ENCODE measurements at regions not wholly inside any gene's neighbourhood (a gene's known extent, or its start where the extent isn't known, plus 50 kb on each side); places are given as distances from the start of the nearest gene placed in this dataset.

DNA sequence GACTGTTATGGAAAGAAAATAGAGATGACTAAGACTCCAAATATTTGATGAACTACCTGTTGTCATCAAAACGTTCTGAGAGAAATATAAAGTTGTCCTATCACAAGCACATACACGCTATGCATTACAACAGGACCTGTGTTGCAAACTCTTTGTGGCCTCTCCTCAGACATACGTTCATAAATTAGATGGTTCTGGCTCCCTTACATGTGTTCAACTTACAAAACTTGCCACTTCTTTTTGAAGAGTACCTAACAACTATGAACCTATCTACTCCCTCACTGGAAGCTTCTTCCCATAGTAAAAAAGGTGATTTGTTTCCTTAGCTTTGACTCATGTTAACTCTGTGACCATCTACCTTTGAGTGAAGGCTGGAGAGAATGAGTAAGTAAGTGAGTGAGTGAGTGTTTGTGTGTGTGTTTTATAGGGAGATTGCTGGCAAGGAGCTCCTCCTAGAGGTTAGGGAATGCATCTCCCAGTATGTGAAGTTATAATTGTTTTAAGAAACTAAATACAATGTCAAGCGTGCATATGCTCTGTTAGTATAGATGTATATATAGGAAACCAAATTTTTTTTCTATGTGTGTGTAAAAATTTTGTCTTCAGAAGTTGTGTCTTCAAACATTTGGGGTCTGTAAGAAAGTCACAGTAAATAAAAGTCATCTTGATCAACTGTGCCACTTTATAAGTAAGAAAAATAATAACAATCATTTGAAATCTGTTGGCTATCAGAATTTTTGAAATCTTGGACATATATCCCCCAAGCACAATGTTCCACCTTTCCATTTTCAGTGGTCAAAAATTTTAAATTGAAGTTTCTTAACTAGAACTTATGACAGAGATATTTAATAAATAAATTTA lies 1211.1 kb upstream of the GJE1 start:
- TF ChIP-seq, protein P1, sequence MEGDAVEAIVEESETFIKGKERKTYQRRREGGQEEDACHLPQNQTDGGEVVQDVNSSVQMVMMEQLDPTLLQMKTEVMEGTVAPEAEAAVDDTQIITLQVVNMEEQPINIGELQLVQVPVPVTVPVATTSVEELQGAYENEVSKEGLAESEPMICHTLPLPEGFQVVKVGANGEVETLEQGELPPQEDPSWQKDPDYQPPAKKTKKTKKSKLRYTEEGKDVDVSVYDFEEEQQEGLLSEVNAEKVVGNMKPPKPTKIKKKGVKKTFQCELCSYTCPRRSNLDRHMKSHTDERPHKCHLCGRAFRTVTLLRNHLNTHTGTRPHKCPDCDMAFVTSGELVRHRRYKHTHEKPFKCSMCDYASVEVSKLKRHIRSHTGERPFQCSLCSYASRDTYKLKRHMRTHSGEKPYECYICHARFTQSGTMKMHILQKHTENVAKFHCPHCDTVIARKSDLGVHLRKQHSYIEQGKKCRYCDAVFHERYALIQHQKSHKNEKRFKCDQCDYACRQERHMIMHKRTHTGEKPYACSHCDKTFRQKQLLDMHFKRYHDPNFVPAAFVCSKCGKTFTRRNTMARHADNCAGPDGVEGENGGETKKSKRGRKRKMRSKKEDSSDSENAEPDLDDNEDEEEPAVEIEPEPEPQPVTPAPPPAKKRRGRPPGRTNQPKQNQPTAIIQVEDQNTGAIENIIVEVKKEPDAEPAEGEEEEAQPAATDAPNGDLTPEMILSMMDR (IDR thresholded peaks at IDR 0.05): peak; percentile 20 to 79 (median 55)
- TF ChIP-seq POLR2A (IDR thresholded peaks at IDR 0.05): no peak
